Stomach (tissue), 8 donors: ENCODE measurements at regions not wholly inside any gene's neighbourhood (a gene's known extent, or its start where the extent isn't known, plus 50 kb on each side); places are given as distances from the start of the nearest gene placed in this dataset.

Experiments used
- DNase-seq, 2 donors: peaks; one replicate each; pipeline versions ENCODE4 v3.0.0 to v3.0.0-alpha.2; 2013 to 2019
- H3K27ac ChIP-seq, 5 donors: fragments of 200-600 bp in 4 of 5; sonication (generic) in 4 of 5; one replicate each; pipeline ENCODE4 v1.5.1; 2013 to 2019; ENCODE audit warnings: mild to moderate bottlenecking in 1 of 5, moderate library complexity in 1 of 5
- H3K27me3 ChIP-seq, 3 donors: fragments of 200-600 bp; sonication (generic); one replicate each; pipeline ENCODE4 v1.5.1; 2017 to 2019; ENCODE audit warnings: mixed run types in 1 of 3
- H3K36me3 ChIP-seq, 4 donors: fragments of 200-600 bp; sonication (generic); 1 replicate in 3 of 4; 2 replicates in 1 of 4; pipeline ENCODE4 v1.5.1; 2016 to 2019
- H3K4me1 ChIP-seq, 4 donors: fragments of 200-600 bp; sonication (generic); one replicate each; pipeline ENCODE4 v1.5.1; 2016 to 2019
- H3K4me3 ChIP-seq, 4 donors: fragments of 200-600 bp; sonication (generic) in 3 of 4; one replicate each; pipeline ENCODE4 v1.5.1; 2016 to 2019; ENCODE audit warnings: mild to moderate bottlenecking in 1 of 4
- H3K9me3 ChIP-seq, 4 donors: fragments of 200-600 bp; sonication (generic); one replicate each; pipeline ENCODE4 v1.5.1; 2016 to 2019
- CTCF ChIP-seq, 7 experiments: fragments of 450-650 bp in 4 of 7; fragments of 200-600 bp in 3 of 7; sonication (generic) in 3 of 7; IDR thresholded peaks; one replicate each; pipeline ENCODE4 v1.5.1; 2016 to 2019; ENCODE audit warnings: antibody characterized with exemption in 7 of 7, control low read depth in 2 of 7, mild to moderate bottlenecking in 1 of 7
- EP300 ChIP-seq: sonication (generic); formaldehyde crosslinking; IDR thresholded peaks from one replicate; pipeline ENCODE4 v1.6.1; 2017; ENCODE audit warnings: antibody characterized with exemption
- POLR2A ChIP-seq, 4 donors: fragments of 450-650 bp; IDR thresholded peaks; one replicate each; pipeline ENCODE4 v1.6.1; 2016; ENCODE audit warnings: antibody characterized with exemption in 4 of 4, control low read depth in 2 of 4, mild to moderate bottlenecking in 1 of 4, moderate library complexity in 1 of 4
- POLR2AphosphoS5 ChIP-seq, 3 donors: sonication (generic); formaldehyde crosslinking; IDR thresholded peaks; one replicate each; pipeline ENCODE4 v1.6.1; 2016; ENCODE audit warnings: antibody characterized with exemption in 3 of 3
- WGBS, 5 donors: extraction: QIAGEN DNeasy Blood & Tissue Kit in 3 of 5; methylation state at CpG; one replicate each; pipeline versions ENCODE4 v1.1.5 to v1.1.7; 2013 to 2018; 5-methylcytosine and 5-hydroxymethylcytosine counted together
- intact Hi-C: fragments of 100-400 bp; cut with DNase I; formaldehyde crosslinking; loops from one replicate; pipeline ENCODE4 v1.15.1; 2023; ENCODE audit warnings: low total_unique reads
- donor health status: healthy with polysubstance abuse.
- donor health status: Bipolar disorder and iron deficiency.
- donor health status: healthy.

DNA sequence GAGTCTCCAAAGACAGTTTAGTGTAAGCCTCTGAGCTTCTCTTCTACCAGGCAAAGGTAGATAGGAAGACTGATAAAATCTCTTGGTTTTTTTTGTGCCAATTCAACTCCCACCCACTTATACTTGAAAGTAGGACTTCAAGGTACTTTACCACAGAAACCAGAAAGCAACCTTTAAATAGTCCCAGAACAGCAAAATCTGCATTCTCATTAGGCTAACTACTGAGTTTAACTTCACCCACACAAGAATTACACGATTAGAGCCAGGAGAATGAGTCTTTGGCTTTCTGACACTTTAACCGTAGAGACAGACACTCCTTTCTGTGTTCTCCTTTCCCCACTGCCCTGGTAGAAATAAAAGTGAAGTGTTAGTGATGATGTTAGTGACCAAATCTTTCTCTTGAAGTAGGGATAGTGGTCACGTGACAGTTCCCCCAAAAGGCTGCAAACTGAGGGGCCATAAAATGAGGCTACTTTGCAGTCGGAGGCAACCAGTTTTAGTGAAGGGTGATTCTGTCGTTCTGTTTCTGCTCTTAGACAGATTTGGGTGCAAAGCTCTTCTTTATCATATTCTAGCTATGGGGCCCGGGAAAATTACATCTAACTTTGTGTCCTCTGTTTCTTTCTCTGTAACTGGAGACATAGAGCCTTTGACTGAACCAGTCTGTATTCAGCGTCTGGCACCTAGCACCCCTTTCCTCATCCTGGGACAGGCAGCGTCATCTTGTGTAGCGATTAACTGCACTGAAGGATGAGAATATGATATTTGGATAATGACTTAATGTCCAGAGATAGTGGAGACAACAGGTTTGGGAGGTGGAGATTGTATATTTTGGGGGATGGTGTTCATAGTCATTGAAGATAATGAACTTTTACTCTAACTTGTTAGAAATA lies 206.4 kb upstream of the CITED2 start:
- DNase-seq: no peak
- H3K4me3 ChIP-seq: no peak overlapping the region
- H3K27me3 ChIP-seq: no peaks in the 10 kb centered on the region
- 89 to 92% (median 90%) methylated on average over 9 of the region's 9 CpGs for WGBS, 5 donors
- H3K4me1 ChIP-seq: peaks cover 0 to 20% (median 6%) of the 10 kb centered on the region in 4 donors
- H3K27ac ChIP-seq: no peak overlapping the region
- H3K9me3 ChIP-seq: no peaks in the 10 kb centered on the region
- TF ChIP-seq CTCF (IDR thresholded peaks at IDR 0.05) (no peak), EP300 (no peak), POLR2AphosphoS5 (IDR thresholded peaks at IDR 0.05) (no peak), POLR2A (IDR thresholded peaks at IDR 0.05) (no peak)
- intact Hi-C loops: no loop called here
- H3K36me3 ChIP-seq: no peaks in the 10 kb centered on the region

- no peaks in the 10 kb centered on the region for H3K9me3 ChIP-seq
- 51 to 74% (median 70%) methylated on average over 7 of the region's 7 CpGs for whole genome bisulfite sequencing, 5 donors
- no peaks in the 10 kb centered on the region for H3K27me3 ChIP-seq
- H3K4me1 ChIP-seq: peaks cover 0 to 20% (median 6%) of the 10 kb centered on the region in 4 donors
- TF ChIP-seq CTCF (IDR thresholded peaks at IDR 0.05) (no peak), POLR2AphosphoS5 (IDR thresholded peaks at IDR 0.05) (no peak)
- DNase-seq: peak in 1 of 2 donors; percentile 70
- H3K27ac ChIP-seq: peak overlapping the region in 1 of 5 donors; percentile 13
- no peak overlapping the region for H3K4me3 ChIP-seq
- H3K36me3 ChIP-seq: no peaks in the 10 kb centered on the region
- intact Hi-C loops: no loop called here
Measured at GRCh38 chr6:139577763-139578604, 203.5 kb upstream of the CITED2 start.

- no peak for DNase-seq
- Histone ChIP-seq H3K36me3 (no peaks in the 10 kb centered on the region), H3K27ac (peak overlapping the region in 1 of 5 donors; percentile 13), H3K4me1 (peaks cover 0 to 20% (median 6%) of the 10 kb centered on the region in 4 donors), H3K9me3 (no peaks in the 10 kb centered on the region), H3K27me3 (no peaks in the 10 kb centered on the region), H3K4me3 (no peak overlapping the region)
- intact Hi-C loops: no loop called here
- TF ChIP-seq POLR2A (IDR thresholded peaks at IDR 0.05) (no peak), POLR2AphosphoS5 (IDR thresholded peaks at IDR 0.05) (no peak), EP300 (no peak), CTCF (IDR thresholded peaks at IDR 0.05) (no peak)
- 82 to 95% (median 86%) methylated on average over 5 of the region's 5 CpGs for WGBS, 5 donors
Measured at GRCh38 chr6:139577124-139577762, 202.8 kb upstream of the CITED2 start.

DNA sequence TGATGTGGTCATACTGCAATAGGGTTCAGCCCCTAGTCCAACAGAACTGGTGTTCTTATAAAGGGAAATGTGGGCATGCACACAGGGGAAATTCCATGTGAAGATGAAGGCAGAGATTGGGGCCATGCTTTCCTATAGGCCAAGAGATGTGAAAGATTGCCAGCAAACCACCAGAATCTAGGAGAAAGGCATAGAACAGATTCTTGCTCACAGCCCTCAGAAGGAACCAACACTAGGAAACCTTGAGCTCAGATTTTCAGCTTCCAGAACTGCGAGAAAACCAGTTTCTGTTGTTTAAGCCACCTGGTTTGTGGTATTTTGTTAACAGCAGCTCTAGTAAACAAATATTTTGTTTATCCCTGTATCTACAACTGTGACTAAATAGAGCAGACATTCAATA lies 197.6 kb upstream of the CITED2 start:
- Histone ChIP-seq H3K27ac (no peak overlapping the region), H3K9me3 (no peaks in the 10 kb centered on the region), H3K27me3 (no peaks in the 10 kb centered on the region), H3K4me1 (peaks cover 0 to 17% (median 5%) of the 10 kb centered on the region in 4 donors), H3K36me3 (no peaks in the 10 kb centered on the region), H3K4me3 (no peak overlapping the region)
- intact Hi-C loops: no loop called here
- 73 to 91% (median 88%) methylated on average over 1 of the region's 1 CpG for WGBS, 5 donors
- no peak for DNase-seq
- no peak for TF ChIP-seq POLR2A (IDR thresholded peaks at IDR 0.05)
- TF ChIP-seq CTCF (IDR thresholded peaks at IDR 0.05): no peak
- no peak for TF ChIP-seq EP300
- no peak for TF ChIP-seq POLR2AphosphoS5 (IDR thresholded peaks at IDR 0.05)
